Parathyroid adenoma (tissue), 2 donors: ENCODE measurements at regions not wholly inside any gene's neighbourhood (a gene's known extent, or its start where the extent isn't known, plus 50 kb on each side); places are given as distances from the start of the nearest gene placed in this dataset.
"Not testable (repeated sequence)": the region's sequence is repeated elsewhere in the genome, so short reads cannot be mapped to it uniquely, and the experiment has no call there.

Source experiments
- H2AFZ ChIP-seq: fragments of 300-600 bp; sonication (generic); one replicate; pipeline ENCODE4 v1.7.0; 2017; ENCODE audit warnings: antibody characterized with exemption, mild to moderate bottlenecking
- H3K27ac ChIP-seq: fragments of 300-600 bp; sonication (generic); one replicate; pipeline ENCODE4 v1.7.0; 2017
- H3K27me3 ChIP-seq: fragments of 300-600 bp; sonication (generic); one replicate; pipeline ENCODE4 v1.7.0; 2017; ENCODE audit warnings: low read length; ENCODE audit not compliant: control insufficient read depth, insufficient read depth
- H3K36me3 ChIP-seq: fragments of 300-600 bp; sonication (generic); one replicate; pipeline ENCODE4 v1.7.0; 2017; ENCODE audit warnings: low read length; ENCODE audit not compliant: control insufficient read depth, insufficient read depth
- H3K4me1 ChIP-seq: fragments of 300-600 bp; sonication (generic); one replicate; pipeline ENCODE4 v1.7.0; 2017; ENCODE audit warnings: control low read depth
- H3K4me2 ChIP-seq: fragments of 300-600 bp; sonication (generic); one replicate; pipeline ENCODE4 v1.7.0; 2017; ENCODE audit warnings: low read length
- H3K4me3 ChIP-seq: fragments of 300-600 bp; sonication (generic); one replicate; pipeline ENCODE4 v1.7.0; 2017; ENCODE audit warnings: low read depth, low read length
- H3K79me2 ChIP-seq: fragments of 300-600 bp; sonication (generic); one replicate; pipeline ENCODE4 v1.7.0; 2017; ENCODE audit warnings: control low read depth
- H3K9ac ChIP-seq: fragments of 300-600 bp; sonication (generic); one replicate; pipeline ENCODE4 v1.7.0; 2017; ENCODE audit warnings: mild to moderate bottlenecking
- H3K9me3 ChIP-seq: fragments of 300-600 bp; sonication (generic); one replicate; pipeline ENCODE4 v1.7.0; 2017; ENCODE audit warnings: low read length; ENCODE audit not compliant: control insufficient read depth
- TF ChIP-seq, protein P1 (sequence below): fragments of 300-600 bp; sonication (generic); IDR thresholded peaks from one replicate; pipeline ENCODE4 v1.7.0; 2017; ENCODE audit warnings: antibody characterized with exemption, mild to moderate bottlenecking
- donor health status: primary hyperparathyroidism.

DNA sequence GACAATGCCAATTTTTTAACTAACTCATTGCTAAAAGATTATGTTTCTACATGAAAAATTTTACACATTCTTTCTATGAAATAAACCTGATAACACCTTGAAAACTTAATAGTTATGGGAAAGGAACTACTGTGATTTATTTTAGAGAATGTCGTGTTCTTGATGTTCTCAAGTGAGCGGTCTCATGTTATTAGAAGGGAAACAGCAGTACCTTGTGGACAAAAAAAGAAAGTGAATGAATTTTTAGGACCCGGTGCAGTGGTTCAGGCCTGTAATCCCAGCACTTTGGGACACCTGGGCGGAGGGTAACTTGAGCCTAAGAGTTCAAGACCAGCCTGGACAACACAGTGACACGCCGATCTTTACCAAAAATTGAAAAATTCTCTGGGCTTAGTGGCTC, 908.5 kb upstream of the DEFB115 start:
- not testable (repeated sequence) for H3K4me2 ChIP-seq, H3K9me3 ChIP-seq, H3K4me3 ChIP-seq, H3K36me3 ChIP-seq, H2AFZ ChIP-seq, H3K4me1 ChIP-seq, H3K79me2 ChIP-seq, H3K9ac ChIP-seq, H3K27ac ChIP-seq, H3K27me3 ChIP-seq

DNA sequence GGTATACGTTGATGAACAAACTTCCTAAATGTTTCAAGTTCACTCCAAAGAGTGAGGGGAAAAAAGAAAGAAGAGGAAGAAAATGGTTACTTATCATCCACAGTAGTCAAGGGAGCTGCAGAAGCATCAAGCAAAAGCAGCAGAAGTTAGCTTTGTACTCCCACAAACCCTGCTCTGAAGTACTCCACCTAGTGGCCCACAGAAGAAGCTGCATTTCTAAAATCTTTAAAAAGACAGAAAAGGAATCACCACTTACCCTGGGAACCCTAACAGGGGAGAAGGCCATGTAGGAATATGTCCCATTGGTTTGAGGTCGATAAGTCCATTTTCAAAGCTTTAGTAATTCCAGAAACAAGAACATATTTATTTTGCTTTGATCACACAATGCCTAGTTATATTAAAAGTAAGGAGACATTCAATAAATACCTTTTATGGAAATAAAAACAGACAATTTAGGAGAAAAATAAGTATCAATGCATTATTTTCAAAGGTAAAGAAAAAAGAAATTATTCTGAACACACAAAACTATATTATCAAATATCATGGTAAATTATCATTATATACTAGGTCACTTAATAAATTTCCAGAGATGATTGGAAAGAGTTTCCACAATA, 900.5 kb upstream of the DEFB115 start:
- H3K4me3 ChIP-seq, H3K9me3 ChIP-seq, H2AFZ ChIP-seq, H3K4me2 ChIP-seq, H3K9ac ChIP-seq, H3K27ac ChIP-seq, H3K27me3 ChIP-seq, H3K36me3 ChIP-seq, H3K4me1 ChIP-seq, H3K79me2 ChIP-seq: not testable (repeated sequence)
- TF ChIP-seq, protein P1, sequence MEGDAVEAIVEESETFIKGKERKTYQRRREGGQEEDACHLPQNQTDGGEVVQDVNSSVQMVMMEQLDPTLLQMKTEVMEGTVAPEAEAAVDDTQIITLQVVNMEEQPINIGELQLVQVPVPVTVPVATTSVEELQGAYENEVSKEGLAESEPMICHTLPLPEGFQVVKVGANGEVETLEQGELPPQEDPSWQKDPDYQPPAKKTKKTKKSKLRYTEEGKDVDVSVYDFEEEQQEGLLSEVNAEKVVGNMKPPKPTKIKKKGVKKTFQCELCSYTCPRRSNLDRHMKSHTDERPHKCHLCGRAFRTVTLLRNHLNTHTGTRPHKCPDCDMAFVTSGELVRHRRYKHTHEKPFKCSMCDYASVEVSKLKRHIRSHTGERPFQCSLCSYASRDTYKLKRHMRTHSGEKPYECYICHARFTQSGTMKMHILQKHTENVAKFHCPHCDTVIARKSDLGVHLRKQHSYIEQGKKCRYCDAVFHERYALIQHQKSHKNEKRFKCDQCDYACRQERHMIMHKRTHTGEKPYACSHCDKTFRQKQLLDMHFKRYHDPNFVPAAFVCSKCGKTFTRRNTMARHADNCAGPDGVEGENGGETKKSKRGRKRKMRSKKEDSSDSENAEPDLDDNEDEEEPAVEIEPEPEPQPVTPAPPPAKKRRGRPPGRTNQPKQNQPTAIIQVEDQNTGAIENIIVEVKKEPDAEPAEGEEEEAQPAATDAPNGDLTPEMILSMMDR = peak; percentile 60

DNA sequence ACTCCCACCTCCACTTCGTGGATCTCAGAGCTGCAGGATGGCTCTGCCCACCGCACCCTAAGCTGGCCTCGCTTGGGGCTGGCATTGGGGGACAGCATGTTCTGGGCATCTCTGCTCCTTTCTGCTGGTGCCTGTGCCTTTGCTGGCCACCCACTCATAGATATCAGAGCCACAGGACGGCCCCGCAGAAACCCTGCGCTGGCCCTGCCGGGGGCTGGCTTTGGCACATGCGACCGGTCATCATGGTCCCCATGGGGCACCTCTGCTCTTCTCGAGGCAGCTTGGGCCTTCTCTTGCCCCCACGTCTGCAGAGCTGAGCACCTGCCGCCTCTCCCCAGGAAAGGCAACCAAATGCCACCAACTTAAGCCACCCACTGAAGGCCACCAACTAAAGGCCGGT, 895.7 kb upstream of the DEFB115 start:
- not testable (repeated sequence) for H3K36me3 ChIP-seq, H3K9me3 ChIP-seq, H2AFZ ChIP-seq, H3K4me3 ChIP-seq, H3K79me2 ChIP-seq, H3K4me1 ChIP-seq, H3K27ac ChIP-seq, H3K9ac ChIP-seq, H3K4me2 ChIP-seq, H3K27me3 ChIP-seq

DNA sequence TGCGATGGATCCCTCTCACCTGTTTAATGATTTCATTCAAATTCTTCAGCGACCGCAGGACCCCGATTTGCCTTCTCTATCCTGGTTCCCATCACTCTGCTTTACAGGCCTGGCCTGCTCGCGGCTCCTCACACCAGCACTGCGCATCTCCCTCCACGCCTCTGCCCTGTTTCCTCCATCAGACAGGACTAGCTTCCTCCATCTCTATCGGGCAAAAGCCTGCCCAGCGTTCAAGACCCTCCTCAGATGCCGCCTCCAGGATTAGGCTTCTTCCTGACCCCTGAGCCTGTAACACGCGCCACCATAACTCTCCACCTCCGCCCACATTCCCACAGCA, 881.1 kb upstream of the DEFB115 start:
- not testable (repeated sequence) for H3K9ac ChIP-seq, H3K9me3 ChIP-seq, H3K36me3 ChIP-seq, H3K27me3 ChIP-seq, H3K79me2 ChIP-seq, H3K4me1 ChIP-seq
- H3K4me3 ChIP-seq = peak overlapping the region; percentile 49
- peak overlapping the region; percentile 79 for H2AFZ ChIP-seq
- H3K27ac ChIP-seq = peak overlapping the region; percentile 56
- peak overlapping the region; percentile 70 for H3K4me2 ChIP-seq

DNA sequence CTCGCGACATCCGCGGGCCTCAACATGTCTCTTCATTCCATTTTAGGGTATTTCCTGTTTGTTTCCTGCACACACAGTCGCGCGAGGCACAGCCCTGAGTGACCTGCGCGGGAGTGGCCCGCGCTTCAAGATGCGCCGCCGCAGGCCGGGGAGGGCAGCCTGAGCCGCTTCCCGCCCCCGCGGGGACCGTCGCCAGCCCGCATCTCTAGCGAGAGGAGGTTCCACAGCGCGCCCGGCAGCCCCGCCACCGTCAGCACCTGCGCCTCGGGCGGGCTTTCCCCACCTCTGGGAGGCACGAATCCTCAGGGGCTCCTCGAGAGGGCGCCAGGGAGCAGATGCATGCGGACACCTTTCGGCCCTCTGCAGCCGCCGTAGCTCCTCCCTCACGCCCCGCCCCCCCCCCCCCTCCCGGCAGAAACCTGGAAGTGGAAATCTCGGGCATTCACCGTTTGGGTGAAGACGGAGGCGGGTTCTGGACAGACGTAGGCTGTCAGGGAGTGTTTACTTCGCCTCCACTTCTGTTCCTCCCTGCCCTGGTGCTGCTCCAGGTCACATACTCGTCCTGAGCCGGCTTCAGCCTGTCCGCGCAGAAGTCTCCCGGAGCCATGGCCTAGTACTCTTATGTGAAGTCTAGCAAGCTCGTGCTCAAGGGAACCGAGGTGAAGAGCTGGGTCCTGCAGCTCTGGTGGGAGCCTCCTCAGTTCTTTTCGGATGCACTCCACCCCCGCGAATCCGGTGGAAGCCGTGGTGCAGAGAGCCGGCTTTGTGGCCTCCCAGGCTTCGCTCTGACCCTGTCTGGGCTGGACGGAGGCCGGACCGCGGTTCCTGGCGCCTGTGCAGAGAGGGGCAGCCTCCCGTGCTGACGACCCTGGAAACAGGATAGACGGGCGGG, 880.5 kb upstream of the DEFB115 start:
- Histone ChIP-seq H3K4me3 (peak overlapping the region; percentile 98), H3K4me2 (peak overlapping the region; percentile 86), H3K36me3 (no peaks in the 10 kb centered on the region), H2AFZ (peak overlapping the region; percentile 81), H3K27me3 (no peaks in the 10 kb centered on the region), H3K9ac (peak overlapping the region; percentile 16), H3K27ac (peak overlapping the region; percentile 70), H3K79me2 (no peaks in the 10 kb centered on the region), H3K4me1 (no peaks in the 10 kb centered on the region), H3K9me3 (no peaks in the 10 kb centered on the region)
- TF ChIP-seq, protein P1 = peak; percentile 66

DNA sequence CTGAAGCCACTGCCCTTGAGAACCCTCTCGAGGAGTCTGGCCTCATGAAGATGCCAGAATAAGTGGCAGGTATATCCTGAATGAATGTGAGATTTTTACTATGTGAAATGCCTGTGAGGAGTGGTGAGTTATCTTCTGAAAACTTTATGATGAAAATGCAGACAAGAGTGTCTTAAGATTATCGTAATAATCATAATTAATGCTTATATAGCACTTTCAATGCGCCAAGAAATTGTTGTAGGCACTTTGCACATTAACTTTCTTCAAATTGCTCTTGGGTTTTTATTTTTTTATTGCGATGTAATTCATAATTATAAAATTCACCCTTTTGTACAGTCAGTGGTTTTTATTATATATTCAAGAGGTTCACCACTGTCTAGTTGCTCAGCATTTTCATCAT, 879.1 kb upstream of the DEFB115 start:
- not testable (repeated sequence) for H2AFZ ChIP-seq

DNA sequence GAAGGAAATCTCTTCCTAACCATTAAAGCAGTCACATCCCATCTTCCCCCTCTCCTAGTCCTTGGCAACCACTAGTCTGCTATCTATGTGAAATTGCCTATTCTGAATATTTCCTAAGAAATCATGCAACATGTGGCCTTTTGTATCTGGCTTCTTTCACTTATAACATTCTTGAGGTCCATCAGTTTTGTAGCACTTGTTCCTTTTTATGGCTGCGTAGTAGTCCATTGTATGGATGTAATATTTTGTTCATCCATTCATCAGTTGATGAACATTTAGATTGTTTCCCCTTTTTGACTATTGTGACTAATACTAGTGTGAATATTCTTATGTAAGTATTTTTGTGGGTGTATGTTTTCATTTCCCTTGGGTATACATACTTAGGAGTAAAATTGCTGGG, 878.7 kb upstream of the DEFB115 start:
- H3K27ac ChIP-seq, H3K27me3 ChIP-seq, H3K79me2 ChIP-seq, H3K9ac ChIP-seq, H3K4me1 ChIP-seq, H3K9me3 ChIP-seq, H2AFZ ChIP-seq, H3K4me2 ChIP-seq, H3K36me3 ChIP-seq, H3K4me3 ChIP-seq: not testable (repeated sequence)

More for the DNA sequence above, 879.1 kb upstream of the DEFB115 start:
- H3K4me2 ChIP-seq, H3K9ac ChIP-seq, H3K36me3 ChIP-seq, H3K4me3 ChIP-seq, H3K79me2 ChIP-seq, H3K4me1 ChIP-seq, H3K27ac ChIP-seq, H3K9me3 ChIP-seq, H3K27me3 ChIP-seq: not testable (repeated sequence)

DNA sequence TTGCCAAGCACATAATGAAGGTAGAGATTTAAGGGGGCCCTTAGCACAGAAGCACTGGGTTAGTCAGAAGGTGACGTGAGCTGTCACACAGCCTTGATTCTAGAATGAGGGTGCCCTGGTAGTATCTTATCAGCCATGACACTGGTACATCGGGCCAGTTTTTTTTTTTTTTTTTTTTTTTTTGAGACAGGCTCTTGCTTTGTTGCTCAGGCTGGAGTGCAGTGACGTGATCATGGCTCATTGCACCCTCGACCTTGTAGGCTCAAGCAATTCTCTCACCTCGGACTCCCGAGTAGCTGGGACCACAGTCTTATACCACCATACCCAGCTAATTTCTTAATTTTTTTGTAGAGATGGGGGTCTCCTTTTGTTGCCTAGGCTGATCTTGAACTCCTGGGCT, 872.6 kb upstream of the DEFB115 start:
- not testable (repeated sequence) for H3K27ac ChIP-seq, H3K9ac ChIP-seq, H3K79me2 ChIP-seq, H3K9me3 ChIP-seq, H3K4me2 ChIP-seq, H3K4me1 ChIP-seq, H3K4me3 ChIP-seq, H3K27me3 ChIP-seq, H3K36me3 ChIP-seq, H2AFZ ChIP-seq

DNA sequence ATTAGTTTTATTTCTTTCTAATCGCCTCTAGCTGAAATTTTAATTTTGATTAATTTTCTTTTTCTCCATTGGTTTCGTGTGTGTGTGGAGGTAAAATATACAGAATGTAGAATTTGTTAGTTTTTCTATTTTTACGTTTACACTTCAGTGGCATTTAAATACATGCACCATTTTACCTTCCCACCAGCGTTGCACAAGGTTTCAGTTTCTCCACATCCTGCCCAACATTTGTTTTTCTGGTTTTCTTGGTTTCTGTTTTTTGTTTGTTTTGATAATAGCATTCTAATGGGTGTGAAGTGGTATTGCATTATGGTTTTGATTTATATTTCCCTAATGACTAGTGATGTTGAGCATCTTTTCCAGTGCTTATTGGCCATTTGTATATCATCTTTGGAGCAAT, 871.4 kb upstream of the DEFB115 start:
- H3K27me3 ChIP-seq, H3K4me3 ChIP-seq, H3K79me2 ChIP-seq, H3K27ac ChIP-seq, H3K4me1 ChIP-seq, H3K36me3 ChIP-seq, H2AFZ ChIP-seq, H3K9ac ChIP-seq, H3K9me3 ChIP-seq, H3K4me2 ChIP-seq: not testable (repeated sequence)
